ENCODE measurements at regions not wholly inside any gene's neighbourhood (a gene's known extent, or its start where the extent isn't known, plus 50 kb on each side); places are given as distances from the start of the nearest gene placed in this dataset.

- no peak for TF ChIP-seq CTCF (IDR thresholded peaks at IDR 0.05; ENCODE audit: extremely low read depth, missing control alignments)
- no peak for DNase-seq (ENCODE audit: low spot score)
Measured at GRCh38 chr6:130677766-130678165, 149.4 kb upstream of the SMLR1 start.

DNA sequence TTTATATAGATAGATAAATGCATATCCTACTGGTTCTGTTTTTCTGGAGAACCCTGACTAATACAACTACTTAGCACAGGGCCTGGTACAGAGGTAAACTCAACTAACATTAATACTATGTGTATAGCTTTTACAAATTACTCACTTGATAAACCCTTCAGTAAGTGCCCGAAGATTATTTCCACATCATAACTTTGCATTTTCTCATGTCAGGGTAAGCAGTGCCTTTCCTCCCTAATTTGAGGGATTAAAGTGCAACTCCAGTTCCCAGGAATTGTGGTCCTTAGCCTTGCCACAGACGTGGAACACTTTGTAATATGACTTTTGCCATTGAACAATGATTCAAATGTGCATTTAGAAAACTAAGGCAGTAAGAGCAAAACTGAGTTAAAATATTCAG, 147.5 kb upstream of the SMLR1 start:
- TF ChIP-seq CTCF (IDR thresholded peaks at IDR 0.05; ENCODE audit: extremely low read depth, missing control alignments) = no peak
- DNase-seq (ENCODE audit: low spot score) = no peak

GRCh38 chr6:130680116-130680515, 147.1 kb upstream of the SMLR1 start:
- DNase-seq (ENCODE audit: low spot score) = no peak
- no peak for TF ChIP-seq CTCF (IDR thresholded peaks at IDR 0.05; ENCODE audit: extremely low read depth, missing control alignments)

DNA sequence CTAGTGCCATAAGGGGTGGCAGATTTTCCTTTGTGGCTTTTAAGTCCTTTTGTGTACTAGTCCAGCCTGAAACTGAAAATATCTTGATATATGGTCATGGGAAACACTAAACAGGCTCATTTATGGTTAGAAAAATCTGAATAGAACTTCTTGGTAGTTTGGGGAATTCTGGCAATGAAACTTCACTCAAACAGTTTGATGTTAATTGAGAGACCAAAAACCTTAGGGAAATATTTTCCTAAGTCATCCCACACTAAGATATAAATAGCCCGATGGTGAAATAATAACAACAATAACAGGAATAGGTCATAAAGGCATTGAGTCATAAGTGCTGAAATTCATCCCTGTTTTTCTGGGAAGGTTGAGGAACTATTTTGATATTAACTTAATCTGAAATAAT, 146.2 kb upstream of the SMLR1 start:
- DNase-seq (ENCODE audit: low spot score) = no peak
- no peak for TF ChIP-seq CTCF (IDR thresholded peaks at IDR 0.05; ENCODE audit: extremely low read depth, missing control alignments)

DNA sequence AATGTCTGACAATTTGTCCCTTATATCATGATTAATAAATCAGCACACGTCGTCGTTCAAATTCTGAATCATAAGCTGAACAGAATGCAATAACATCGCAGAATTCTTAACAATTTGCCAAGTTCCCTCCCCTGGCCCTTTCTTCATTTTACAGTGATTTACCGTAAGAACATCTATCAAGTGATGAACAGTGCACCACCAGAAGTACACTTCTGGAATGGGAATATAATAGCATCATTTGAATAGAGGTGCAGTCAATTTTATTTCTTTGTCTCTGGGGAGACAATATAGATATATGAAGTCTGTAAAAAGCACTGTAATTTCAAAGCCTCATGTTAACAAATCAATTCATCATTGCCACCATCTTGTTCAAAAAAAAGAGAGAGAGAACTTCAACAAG, 145.1 kb upstream of the SMLR1 start:
- TF ChIP-seq CTCF (IDR thresholded peaks at IDR 0.05; ENCODE audit: extremely low read depth, missing control alignments) = no peak
- no peak for DNase-seq (ENCODE audit: low spot score)

GRCh38 chr6:130683761-130684517, 143.3 kb upstream of the SMLR1 start:
- no peak for DNase-seq (ENCODE audit: low spot score)
- TF ChIP-seq CTCF (IDR thresholded peaks at IDR 0.05; ENCODE audit: extremely low read depth, missing control alignments) = no peak

GRCh38 chr6:130692659-130693058, 134.5 kb upstream of the SMLR1 start:
- TF ChIP-seq CTCF (IDR thresholded peaks at IDR 0.05; ENCODE audit: extremely low read depth, missing control alignments) = no peak
- no peak for DNase-seq (ENCODE audit: low spot score)
